GM12878 (cell line): ENCODE measurements at regions not wholly inside any gene's neighbourhood (a gene's known extent, or its start where the extent isn't known, plus 50 kb on each side); places are given as distances from the start of the nearest gene placed in this dataset.

ENCODE experiments used
- CEBPB ChIP-seq, 2 experiments: fragments of 150-350 bp in 1 of 2; IDR thresholded peaks; 2 replicates each; pipeline ENCODE4 v1.6.1; 2012 to 2014; ENCODE audit warnings: low read depth in 2 of 2, low read length in 2 of 2, borderline replicate concordance in 1 of 2, inconsistent platforms in 1 of 2
- CHD4 ChIP-seq: fragments of 200-600 bp; sonication (generic); IDR thresholded peaks from 2 replicates; pipeline ENCODE4 v1.6.1; 2016; ENCODE audit warnings: mild to moderate bottlenecking
- EGR1 ChIP-seq, 2 experiments: IDR thresholded peaks; 1 replicate in 1 of 2; 2 replicates in 1 of 2; pipeline ENCODE4 v1.6.1; 2011 to 2012; ENCODE audit warnings: low read depth in 2 of 2, low read length in 2 of 2, borderline replicate concordance in 1 of 2, mild to moderate bottlenecking in 1 of 2, moderate library complexity in 1 of 2
- FOS ChIP-seq: IDR thresholded peaks from 3 replicates; pipeline ENCODE4 v1.6.1; 2011; ENCODE audit warnings: borderline replicate concordance; ENCODE audit not compliant: insufficient read length; ENCODE audit errors: extremely low read depth
- MXI1 ChIP-seq: fragments of 150-350 bp; IDR thresholded peaks from 2 replicates; pipeline ENCODE4 v1.6.1; 2011; ENCODE audit warnings: low read depth, mild to moderate bottlenecking, inconsistent platforms, low read length, improper control_type of control experiment
- POLR2A ChIP-seq: IDR thresholded peaks from 2 replicates; pipeline ENCODE4 v1.6.1; 2011; ENCODE audit warnings: low read depth, mild to moderate bottlenecking, low read length
- POLR2AphosphoS2 ChIP-seq: IDR thresholded peaks from 2 replicates; pipeline ENCODE4 v1.6.1; 2011; ENCODE audit warnings: low read depth, mild to moderate bottlenecking, low read length, improper control_type of control experiment, moderate library complexity
- STAT3 ChIP-seq: IDR thresholded peaks from 2 replicates; pipeline ENCODE4 v1.6.1; 2011; ENCODE audit warnings: low read depth, low read length, improper control_type of control experiment
- TF ChIP-seq, protein P1 (sequence below), 3 experiments: IDR thresholded peaks in 2 of 3; conservative IDR thresholded peaks in 1 of 3; 2 replicates each; pipeline ENCODE4 v1.5.1; 2011; ENCODE audit warnings: low read depth in 3 of 3, low read length in 3 of 3, mild to moderate bottlenecking in 3 of 3, control low read depth in 2 of 3, moderate library complexity in 2 of 3, inconsistent platforms in 1 of 3, mixed read lengths in 1 of 3; ENCODE audit not compliant: control insufficient read depth in 2 of 3, insufficient read depth in 1 of 3; ENCODE audit errors: extremely low read depth in 1 of 3
- TF ChIP-seq, protein P2 (sequence below): fragments of 450-650 bp; IDR thresholded peaks from 2 replicates; pipeline ENCODE4 v1.6.1; 2018; ENCODE audit warnings: borderline replicate concordance, mild to moderate bottlenecking; ENCODE audit not compliant: partially characterized antibody

DNA sequence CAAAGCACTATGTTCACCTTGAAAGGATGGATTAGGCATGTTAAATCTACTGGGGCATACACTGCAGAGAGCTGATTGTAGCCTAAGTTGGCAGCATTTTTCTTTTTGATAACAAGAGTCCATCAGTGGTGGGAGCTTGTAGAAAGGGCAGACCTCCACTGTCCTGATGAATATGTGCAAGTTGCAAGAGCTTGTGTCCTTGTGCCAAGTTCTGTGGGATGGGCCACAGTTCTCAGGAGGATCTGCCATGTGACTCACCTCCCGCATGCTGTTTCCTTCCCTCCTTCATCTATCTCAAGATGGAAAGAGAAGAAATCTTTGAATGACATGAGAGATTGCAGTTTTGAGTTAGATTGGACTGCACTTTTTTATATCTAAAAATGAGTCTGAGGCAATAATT is 58.3 kb upstream of the GGTLC1 start:
- TF ChIP-seq STAT3 (no peak), FOS (no peak), CEBPB (IDR thresholded peaks at IDR 0.05; ENCODE audit: borderline replicate concordance in 1 of 2, low read depth in 2 of 2, low read length in 2 of 2) (no peak), CHD4 (no peak), POLR2AphosphoS2 (no peak), POLR2A (no peak), EGR1 (IDR thresholded peaks at IDR 0.05; ENCODE audit: borderline replicate concordance in 1 of 2, low read depth in 2 of 2, low read length in 2 of 2) (no peak), MXI1 (no peak)
- TF ChIP-seq, protein P1, sequence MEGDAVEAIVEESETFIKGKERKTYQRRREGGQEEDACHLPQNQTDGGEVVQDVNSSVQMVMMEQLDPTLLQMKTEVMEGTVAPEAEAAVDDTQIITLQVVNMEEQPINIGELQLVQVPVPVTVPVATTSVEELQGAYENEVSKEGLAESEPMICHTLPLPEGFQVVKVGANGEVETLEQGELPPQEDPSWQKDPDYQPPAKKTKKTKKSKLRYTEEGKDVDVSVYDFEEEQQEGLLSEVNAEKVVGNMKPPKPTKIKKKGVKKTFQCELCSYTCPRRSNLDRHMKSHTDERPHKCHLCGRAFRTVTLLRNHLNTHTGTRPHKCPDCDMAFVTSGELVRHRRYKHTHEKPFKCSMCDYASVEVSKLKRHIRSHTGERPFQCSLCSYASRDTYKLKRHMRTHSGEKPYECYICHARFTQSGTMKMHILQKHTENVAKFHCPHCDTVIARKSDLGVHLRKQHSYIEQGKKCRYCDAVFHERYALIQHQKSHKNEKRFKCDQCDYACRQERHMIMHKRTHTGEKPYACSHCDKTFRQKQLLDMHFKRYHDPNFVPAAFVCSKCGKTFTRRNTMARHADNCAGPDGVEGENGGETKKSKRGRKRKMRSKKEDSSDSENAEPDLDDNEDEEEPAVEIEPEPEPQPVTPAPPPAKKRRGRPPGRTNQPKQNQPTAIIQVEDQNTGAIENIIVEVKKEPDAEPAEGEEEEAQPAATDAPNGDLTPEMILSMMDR (IDR thresholded peaks at IDR 0.05 in 2 of 3, conservative IDR thresholded peaks at IDR 0.05 in 1 of 3; ENCODE audit: control insufficient read depth in 2 of 3, extremely low read depth in 1 of 3, insufficient read depth in 1 of 3, low read depth in 3 of 3, low read length in 3 of 3): no peak
- TF ChIP-seq, protein P2, sequence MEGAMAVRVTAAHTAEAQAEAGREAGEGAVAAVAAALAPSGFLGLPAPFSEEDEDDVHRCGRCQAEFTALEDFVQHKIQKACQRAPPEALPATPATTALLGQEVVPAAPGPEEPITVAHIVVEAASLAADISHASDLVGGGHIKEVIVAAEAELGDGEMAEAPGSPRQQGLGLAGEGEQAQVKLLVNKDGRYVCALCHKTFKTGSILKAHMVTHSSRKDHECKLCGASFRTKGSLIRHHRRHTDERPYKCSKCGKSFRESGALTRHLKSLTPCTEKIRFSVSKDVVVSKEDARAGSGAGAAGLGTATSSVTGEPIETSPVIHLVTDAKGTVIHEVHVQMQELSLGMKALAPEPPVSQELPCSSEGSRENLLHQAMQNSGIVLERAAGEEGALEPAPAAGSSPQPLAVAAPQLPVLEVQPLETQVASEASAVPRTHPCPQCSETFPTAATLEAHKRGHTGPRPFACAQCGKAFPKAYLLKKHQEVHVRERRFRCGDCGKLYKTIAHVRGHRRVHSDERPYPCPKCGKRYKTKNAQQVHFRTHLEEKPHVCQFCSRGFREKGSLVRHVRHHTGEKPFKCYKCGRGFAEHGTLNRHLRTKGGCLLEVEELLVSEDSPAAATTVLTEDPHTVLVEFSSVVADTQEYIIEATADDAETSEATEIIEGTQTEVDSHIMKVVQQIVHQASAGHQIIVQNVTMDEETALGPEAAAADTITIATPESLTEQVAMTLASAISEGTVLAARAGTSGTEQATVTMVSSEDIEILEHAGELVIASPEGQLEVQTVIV: no peak
